ENCODE measurements at regions not wholly inside any gene's neighbourhood (a gene's known extent, or its start where the extent isn't known, plus 50 kb on each side); places are given as distances from the start of the nearest gene placed in this dataset.

DNA sequence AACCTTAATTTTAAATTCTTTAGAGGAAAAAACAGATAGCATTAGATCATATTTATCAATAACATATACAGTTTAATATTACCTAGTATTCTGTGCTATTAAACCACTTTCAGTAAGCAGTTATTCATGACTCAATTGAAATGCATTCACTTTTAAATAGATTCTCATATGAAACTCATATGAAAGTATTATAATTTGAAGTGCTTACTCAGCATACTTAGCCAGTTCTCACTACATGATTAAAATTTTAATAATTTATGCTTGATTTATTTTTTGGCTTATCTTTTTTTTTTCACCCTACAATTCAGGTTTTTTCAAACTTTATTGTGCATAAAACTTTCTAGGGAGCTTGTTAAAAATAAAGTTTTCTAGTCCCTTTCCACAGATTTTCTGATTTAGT is 694.9 kb upstream of the CDH9 start:
- Histone ChIP-seq H2AFZ (ENCODE audit: low read depth) (no peak overlapping the region), H3K79me2 (ENCODE audit: insufficient read depth, low read depth) (no peaks in the 10 kb centered on the region), H4K20me1 (ENCODE audit: insufficient read depth) (no peaks in the 10 kb centered on the region), H3K27me3 (ENCODE audit: insufficient read depth, low read depth) (no peaks in the 10 kb centered on the region), H3K9ac (no peak overlapping the region), H3K4me1 (ENCODE audit: low read depth, poor library complexity, severe bottlenecking) (no peaks in the 10 kb centered on the region), H3K36me3 (ENCODE audit: insufficient read depth) (no peaks in the 10 kb centered on the region), H3K4me2 (no peak overlapping the region), H3K4me3 (IDR thresholded peaks at IDR 0.05; ENCODE audit: insufficient read depth, low read depth, low read length) (no peak overlapping the region), H3K27ac (no peak overlapping the region)
- TF ChIP-seq, protein P1, sequence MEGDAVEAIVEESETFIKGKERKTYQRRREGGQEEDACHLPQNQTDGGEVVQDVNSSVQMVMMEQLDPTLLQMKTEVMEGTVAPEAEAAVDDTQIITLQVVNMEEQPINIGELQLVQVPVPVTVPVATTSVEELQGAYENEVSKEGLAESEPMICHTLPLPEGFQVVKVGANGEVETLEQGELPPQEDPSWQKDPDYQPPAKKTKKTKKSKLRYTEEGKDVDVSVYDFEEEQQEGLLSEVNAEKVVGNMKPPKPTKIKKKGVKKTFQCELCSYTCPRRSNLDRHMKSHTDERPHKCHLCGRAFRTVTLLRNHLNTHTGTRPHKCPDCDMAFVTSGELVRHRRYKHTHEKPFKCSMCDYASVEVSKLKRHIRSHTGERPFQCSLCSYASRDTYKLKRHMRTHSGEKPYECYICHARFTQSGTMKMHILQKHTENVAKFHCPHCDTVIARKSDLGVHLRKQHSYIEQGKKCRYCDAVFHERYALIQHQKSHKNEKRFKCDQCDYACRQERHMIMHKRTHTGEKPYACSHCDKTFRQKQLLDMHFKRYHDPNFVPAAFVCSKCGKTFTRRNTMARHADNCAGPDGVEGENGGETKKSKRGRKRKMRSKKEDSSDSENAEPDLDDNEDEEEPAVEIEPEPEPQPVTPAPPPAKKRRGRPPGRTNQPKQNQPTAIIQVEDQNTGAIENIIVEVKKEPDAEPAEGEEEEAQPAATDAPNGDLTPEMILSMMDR (conservative IDR thresholded peaks at IDR 0.05; ENCODE audit: low read depth, low read length), result no peak

DNA sequence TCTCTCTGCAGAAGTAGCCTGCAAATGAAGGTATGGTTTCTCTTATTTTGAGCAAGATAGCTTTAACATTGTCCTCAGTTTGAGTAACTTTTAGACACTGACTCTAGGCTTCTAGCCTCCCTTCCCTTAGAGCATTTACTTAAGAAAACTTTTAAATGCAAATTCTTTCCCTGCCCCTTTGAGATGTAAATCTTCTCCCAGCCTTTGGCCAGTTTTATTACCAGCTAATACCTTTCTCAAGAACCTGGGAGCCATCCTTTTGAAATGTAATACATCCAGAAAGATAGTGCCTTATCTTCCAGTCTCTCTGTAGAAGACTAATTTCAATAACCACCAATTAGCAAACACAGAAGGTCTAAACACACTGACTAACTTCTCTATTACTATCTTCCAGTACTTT is 688.9 kb upstream of the CDH9 start:
- no peak overlapping the region for H3K4me2 ChIP-seq
- no peaks in the 10 kb centered on the region for H3K27me3 ChIP-seq (ENCODE audit: insufficient read depth, low read depth)
- no peak overlapping the region for H3K27ac ChIP-seq
- H3K36me3 ChIP-seq (ENCODE audit: insufficient read depth), result no peaks in the 10 kb centered on the region
- H3K9ac ChIP-seq, result no peak overlapping the region
- H3K79me2 ChIP-seq (ENCODE audit: insufficient read depth, low read depth), result no peaks in the 10 kb centered on the region
- no peaks in the 10 kb centered on the region for H3K4me1 ChIP-seq (ENCODE audit: low read depth, poor library complexity, severe bottlenecking)
- no peak overlapping the region for H3K4me3 ChIP-seq (IDR thresholded peaks at IDR 0.05; ENCODE audit: insufficient read depth, low read depth, low read length)
- H2AFZ ChIP-seq (ENCODE audit: low read depth), result no peak overlapping the region
- H4K20me1 ChIP-seq (ENCODE audit: insufficient read depth), result no peaks in the 10 kb centered on the region
- TF ChIP-seq, protein P1 (conservative IDR thresholded peaks at IDR 0.05; ENCODE audit: low read depth, low read length), result no peak

DNA sequence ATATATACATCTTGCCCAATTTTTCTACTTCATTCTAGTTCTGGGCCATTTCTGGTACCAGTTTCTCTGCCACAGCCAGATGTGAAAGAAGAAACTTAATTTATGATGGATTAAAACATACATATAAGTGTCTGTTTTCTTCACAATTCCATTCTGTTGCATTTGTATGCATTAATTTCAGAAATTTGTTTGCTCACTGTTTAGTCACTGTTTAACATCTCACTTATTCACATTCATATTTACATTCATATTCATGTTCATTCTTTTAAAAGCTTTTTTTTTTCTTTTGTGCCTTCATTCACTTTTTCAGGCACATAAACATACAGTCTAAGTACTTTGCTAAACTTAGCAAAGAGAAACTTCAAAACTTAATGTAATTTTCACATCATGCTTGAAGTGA is 684.0 kb upstream of the CDH9 start:
- H2AFZ ChIP-seq (ENCODE audit: low read depth), result no peak overlapping the region
- TF ChIP-seq, protein P1 (conservative IDR thresholded peaks at IDR 0.05; ENCODE audit: low read depth, low read length), result no peak

DNA sequence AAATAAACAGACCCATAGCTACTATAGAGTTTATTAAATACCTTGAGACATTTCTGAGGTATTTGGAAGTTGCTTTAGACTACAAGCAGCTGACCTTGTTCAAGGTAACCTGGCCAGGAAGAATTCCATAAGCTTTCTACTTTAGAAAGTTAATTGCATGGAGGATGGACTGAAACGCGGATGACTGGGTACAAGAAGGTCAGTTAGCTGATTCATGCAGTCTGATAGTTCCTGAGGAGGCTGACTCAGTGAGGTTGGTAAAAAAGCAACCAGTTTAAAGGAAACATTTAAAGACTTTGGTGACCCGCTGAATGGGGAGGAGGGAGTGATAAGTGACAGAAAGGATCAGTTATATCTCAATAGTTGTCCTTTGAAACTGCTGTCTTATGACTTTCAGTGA is 670.1 kb upstream of the CDH9 start:
- TF ChIP-seq, protein P1 (conservative IDR thresholded peaks at IDR 0.05; ENCODE audit: low read depth, low read length), result no peak
- no peak overlapping the region for H2AFZ ChIP-seq (ENCODE audit: low read depth)
- no peak overlapping the region for H3K4me2 ChIP-seq

More for the DNA sequence above, 684.0 kb upstream of the CDH9 start:
- H3K79me2 ChIP-seq (ENCODE audit: insufficient read depth, low read depth), result no peaks in the 10 kb centered on the region
- H3K9ac ChIP-seq, result no peak overlapping the region
- no peaks in the 10 kb centered on the region for H3K27me3 ChIP-seq (ENCODE audit: insufficient read depth, low read depth)
- no peaks in the 10 kb centered on the region for H3K36me3 ChIP-seq (ENCODE audit: insufficient read depth)
- H3K4me2 ChIP-seq, result no peak overlapping the region
- H3K4me3 ChIP-seq (IDR thresholded peaks at IDR 0.05; ENCODE audit: insufficient read depth, low read depth, low read length), result no peak overlapping the region
- no peaks in the 10 kb centered on the region for H3K4me1 ChIP-seq (ENCODE audit: low read depth, poor library complexity, severe bottlenecking)
- H3K27ac ChIP-seq, result no peak overlapping the region
- H4K20me1 ChIP-seq (ENCODE audit: insufficient read depth), result no peaks in the 10 kb centered on the region

More for the DNA sequence above, 670.1 kb upstream of the CDH9 start:
- Histone ChIP-seq H3K4me3 (IDR thresholded peaks at IDR 0.05; ENCODE audit: insufficient read depth, low read depth, low read length) (no peak overlapping the region), H3K4me1 (ENCODE audit: low read depth, poor library complexity, severe bottlenecking) (no peaks in the 10 kb centered on the region), H3K9ac (no peak overlapping the region), H3K27me3 (ENCODE audit: insufficient read depth, low read depth) (no peaks in the 10 kb centered on the region), H3K79me2 (ENCODE audit: insufficient read depth, low read depth) (no peaks in the 10 kb centered on the region), H3K36me3 (ENCODE audit: insufficient read depth) (no peaks in the 10 kb centered on the region), H3K27ac (no peak overlapping the region), H4K20me1 (ENCODE audit: insufficient read depth) (no peaks in the 10 kb centered on the region)
